ENCODE measurements at regions not wholly inside any gene's neighbourhood (a gene's known extent, or its start where the extent isn't known, plus 50 kb on each side); places are given as distances from the start of the nearest gene placed in this dataset.
"Not testable (repeated sequence)": the region's sequence is repeated elsewhere in the genome, so short reads cannot be mapped to it uniquely, and the experiment has no call there.

GRCh38 chr4:153873741-153874140 lies 84.9 kb upstream of the SFRP2 start:
- Mint-ChIP-seq H3K27ac (ENCODE audit: unreplicated experiment) (no peak overlapping the region), H3K4me3 (ENCODE audit: unreplicated experiment) (no peak overlapping the region), H3K27me3 (ENCODE audit: low read depth, unreplicated experiment) (no peaks in the 10 kb centered on the region), H3K4me1 (ENCODE audit: low read depth, unreplicated experiment) (peaks cover 8% of the 10 kb centered on the region), H3K9me3 (ENCODE audit: unreplicated experiment) (peaks cover 2% of the 10 kb centered on the region), H3K36me3 (ENCODE audit: low read depth, unreplicated experiment) (no peaks in the 10 kb centered on the region)
- no peaks in the 10 kb centered on the region for H4K20me1 ChIP-seq (ENCODE audit: insufficient read depth, low read length)
- H3K4me1 ChIP-seq (ENCODE audit: insufficient read depth, low read length) = no peaks in the 10 kb centered on the region
- H3K36me3 ChIP-seq (ENCODE audit: insufficient read depth, low read length) = no peaks in the 10 kb centered on the region
- H3K27ac ChIP-seq (ENCODE audit: low read depth, low read length) = no peak overlapping the region
- TF ChIP-seq CTCF (IDR thresholded peaks at IDR 0.05; ENCODE audit: insufficient read depth, low read depth, low read length) (no peak), EZH2 (IDR thresholded peaks at IDR 0.05; ENCODE audit: insufficient read depth, low read length) (no peak)
- FAIRE-seq (no peak), DNase-seq (ENCODE audit: low read depth) (no peak)
- H3K4me2 ChIP-seq (ENCODE audit: low read length) = no peak overlapping the region
- H3K4me3 ChIP-seq (ENCODE audit: insufficient read depth, low read depth, low read length) = no peak overlapping the region
- H3K9ac ChIP-seq (ENCODE audit: low read length) = no peak overlapping the region
- no peaks in the 10 kb centered on the region for H3K79me2 ChIP-seq (ENCODE audit: insufficient read depth, low read length)
- H2AFZ ChIP-seq (ENCODE audit: low read depth, low read length) = no peak overlapping the region
- H3K27me3 ChIP-seq (ENCODE audit: insufficient read depth, low read length) = no peaks in the 10 kb centered on the region
- H3K9me3 ChIP-seq (ENCODE audit: insufficient read depth, low read depth, low read length) = peaks cover 3% of the 10 kb centered on the region

- not testable (repeated sequence) for H3K36me3 Mint-ChIP-seq (ENCODE audit: low read depth, unreplicated experiment); H3K27me3 ChIP-seq (ENCODE audit: insufficient read depth, low read length); FAIRE-seq; H3K27ac Mint-ChIP-seq (ENCODE audit: unreplicated experiment); H3K9me3 ChIP-seq (ENCODE audit: insufficient read depth, low read depth, low read length); H3K4me2 ChIP-seq (ENCODE audit: low read length); H3K4me1 ChIP-seq (ENCODE audit: insufficient read depth, low read length); H3K9ac ChIP-seq (ENCODE audit: low read length); DNase-seq (ENCODE audit: low read depth); H4K20me1 ChIP-seq (ENCODE audit: insufficient read depth, low read length); H3K4me3 Mint-ChIP-seq (ENCODE audit: unreplicated experiment); H3K4me3 ChIP-seq (ENCODE audit: insufficient read depth, low read depth, low read length); H3K27me3 Mint-ChIP-seq (ENCODE audit: low read depth, unreplicated experiment); H2AFZ ChIP-seq (ENCODE audit: low read depth, low read length); H3K27ac ChIP-seq (ENCODE audit: low read depth, low read length); H3K4me1 Mint-ChIP-seq (ENCODE audit: low read depth, unreplicated experiment); H3K79me2 ChIP-seq (ENCODE audit: insufficient read depth, low read length); H3K36me3 ChIP-seq (ENCODE audit: insufficient read depth, low read length)
- H3K9me3 Mint-ChIP-seq (ENCODE audit: unreplicated experiment) = peaks cover 33% of the 10 kb centered on the region
These were observed 77.9 kb upstream of the SFRP2 start for GRCh38 chr4:153866766-153867165.

- TF ChIP-seq EZH2 (IDR thresholded peaks at IDR 0.05; ENCODE audit: insufficient read depth, low read length) (no peak), CTCF (IDR thresholded peaks at IDR 0.05; ENCODE audit: insufficient read depth, low read depth, low read length) (no peak)
- DNase-seq (ENCODE audit: low read depth) (no peak), FAIRE-seq (no peak)
- Histone ChIP-seq H3K9me3 (ENCODE audit: insufficient read depth, low read depth, low read length) (peaks cover 3% of the 10 kb centered on the region), H3K79me2 (ENCODE audit: insufficient read depth, low read length) (no peaks in the 10 kb centered on the region), H3K36me3 (ENCODE audit: insufficient read depth, low read length) (no peaks in the 10 kb centered on the region), H2AFZ (ENCODE audit: low read depth, low read length) (no peak overlapping the region), H4K20me1 (ENCODE audit: insufficient read depth, low read length) (no peaks in the 10 kb centered on the region), H3K4me3 (ENCODE audit: insufficient read depth, low read depth, low read length) (no peak overlapping the region), H3K4me2 (ENCODE audit: low read length) (no peak overlapping the region), H3K27ac (ENCODE audit: low read depth, low read length) (no peak overlapping the region), H3K27me3 (ENCODE audit: insufficient read depth, low read length) (no peaks in the 10 kb centered on the region), H3K9ac (ENCODE audit: low read length) (no peak overlapping the region), H3K4me1 (ENCODE audit: insufficient read depth, low read length) (no peaks in the 10 kb centered on the region)
- no peak overlapping the region for H3K27ac Mint-ChIP-seq (ENCODE audit: unreplicated experiment)
- H3K4me3 Mint-ChIP-seq (ENCODE audit: unreplicated experiment) = no peak overlapping the region
- peaks cover 16% of the 10 kb centered on the region for H3K4me1 Mint-ChIP-seq (ENCODE audit: low read depth, unreplicated experiment)
- no peaks in the 10 kb centered on the region for H3K27me3 Mint-ChIP-seq (ENCODE audit: low read depth, unreplicated experiment)
- H3K36me3 Mint-ChIP-seq (ENCODE audit: low read depth, unreplicated experiment) = no peaks in the 10 kb centered on the region
- H3K9me3 Mint-ChIP-seq (ENCODE audit: unreplicated experiment) = peaks cover 22% of the 10 kb centered on the region
These were observed 63.6 kb upstream of the SFRP2 start for GRCh38 chr4:153852501-153852900.
